ENCODE measurements at regions not wholly inside any gene's neighbourhood (a gene's known extent, or its start where the extent isn't known, plus 50 kb on each side); places are given as distances from the start of the nearest gene placed in this dataset.

DNA sequence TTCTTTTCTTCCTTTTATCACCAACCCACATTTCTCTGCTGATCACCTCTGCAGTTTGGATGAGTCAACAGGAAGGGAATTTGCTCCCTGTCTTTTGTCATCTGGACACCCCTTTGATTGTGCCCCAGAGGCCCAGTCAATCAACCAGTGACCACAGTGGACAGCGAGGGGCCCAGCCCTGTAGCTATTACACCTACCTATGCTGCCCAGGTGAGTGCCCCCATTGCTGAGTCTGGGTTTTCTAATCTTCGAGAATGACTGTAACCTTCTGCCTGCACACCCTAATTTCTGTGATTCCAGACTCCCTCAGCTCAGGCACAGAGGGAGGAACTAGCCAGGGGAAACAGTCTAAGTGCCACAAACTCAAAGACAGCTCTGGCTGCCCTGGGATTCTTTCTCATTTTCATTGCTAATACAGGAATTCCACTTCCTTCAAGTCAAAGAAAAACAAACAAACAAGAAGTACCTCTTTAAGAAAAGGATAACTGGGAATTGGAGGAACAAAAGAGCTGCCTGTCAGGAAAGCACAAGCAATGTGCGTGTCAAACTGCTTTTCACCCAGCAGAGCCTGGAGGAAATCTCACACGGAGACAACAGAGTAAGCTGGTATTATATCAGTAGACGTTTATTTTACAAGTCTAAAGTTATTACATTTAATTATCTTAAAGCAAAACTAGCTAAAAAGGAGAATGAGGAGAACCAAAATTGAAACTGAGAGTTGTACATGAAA is 311.1 kb downstream of the AJAP1 start:
- no peak for TF ChIP-seq EZH2 (IDR thresholded peaks at IDR 0.05; ENCODE audit: borderline replicate concordance, insufficient read depth, low read length, poor library complexity, severe bottlenecking)
- TF ChIP-seq, protein P1, sequence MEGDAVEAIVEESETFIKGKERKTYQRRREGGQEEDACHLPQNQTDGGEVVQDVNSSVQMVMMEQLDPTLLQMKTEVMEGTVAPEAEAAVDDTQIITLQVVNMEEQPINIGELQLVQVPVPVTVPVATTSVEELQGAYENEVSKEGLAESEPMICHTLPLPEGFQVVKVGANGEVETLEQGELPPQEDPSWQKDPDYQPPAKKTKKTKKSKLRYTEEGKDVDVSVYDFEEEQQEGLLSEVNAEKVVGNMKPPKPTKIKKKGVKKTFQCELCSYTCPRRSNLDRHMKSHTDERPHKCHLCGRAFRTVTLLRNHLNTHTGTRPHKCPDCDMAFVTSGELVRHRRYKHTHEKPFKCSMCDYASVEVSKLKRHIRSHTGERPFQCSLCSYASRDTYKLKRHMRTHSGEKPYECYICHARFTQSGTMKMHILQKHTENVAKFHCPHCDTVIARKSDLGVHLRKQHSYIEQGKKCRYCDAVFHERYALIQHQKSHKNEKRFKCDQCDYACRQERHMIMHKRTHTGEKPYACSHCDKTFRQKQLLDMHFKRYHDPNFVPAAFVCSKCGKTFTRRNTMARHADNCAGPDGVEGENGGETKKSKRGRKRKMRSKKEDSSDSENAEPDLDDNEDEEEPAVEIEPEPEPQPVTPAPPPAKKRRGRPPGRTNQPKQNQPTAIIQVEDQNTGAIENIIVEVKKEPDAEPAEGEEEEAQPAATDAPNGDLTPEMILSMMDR (IDR thresholded peaks at IDR 0.05; ENCODE audit: poor library complexity, severe bottlenecking), result no peak
- TF ChIP-seq, protein P2, sequence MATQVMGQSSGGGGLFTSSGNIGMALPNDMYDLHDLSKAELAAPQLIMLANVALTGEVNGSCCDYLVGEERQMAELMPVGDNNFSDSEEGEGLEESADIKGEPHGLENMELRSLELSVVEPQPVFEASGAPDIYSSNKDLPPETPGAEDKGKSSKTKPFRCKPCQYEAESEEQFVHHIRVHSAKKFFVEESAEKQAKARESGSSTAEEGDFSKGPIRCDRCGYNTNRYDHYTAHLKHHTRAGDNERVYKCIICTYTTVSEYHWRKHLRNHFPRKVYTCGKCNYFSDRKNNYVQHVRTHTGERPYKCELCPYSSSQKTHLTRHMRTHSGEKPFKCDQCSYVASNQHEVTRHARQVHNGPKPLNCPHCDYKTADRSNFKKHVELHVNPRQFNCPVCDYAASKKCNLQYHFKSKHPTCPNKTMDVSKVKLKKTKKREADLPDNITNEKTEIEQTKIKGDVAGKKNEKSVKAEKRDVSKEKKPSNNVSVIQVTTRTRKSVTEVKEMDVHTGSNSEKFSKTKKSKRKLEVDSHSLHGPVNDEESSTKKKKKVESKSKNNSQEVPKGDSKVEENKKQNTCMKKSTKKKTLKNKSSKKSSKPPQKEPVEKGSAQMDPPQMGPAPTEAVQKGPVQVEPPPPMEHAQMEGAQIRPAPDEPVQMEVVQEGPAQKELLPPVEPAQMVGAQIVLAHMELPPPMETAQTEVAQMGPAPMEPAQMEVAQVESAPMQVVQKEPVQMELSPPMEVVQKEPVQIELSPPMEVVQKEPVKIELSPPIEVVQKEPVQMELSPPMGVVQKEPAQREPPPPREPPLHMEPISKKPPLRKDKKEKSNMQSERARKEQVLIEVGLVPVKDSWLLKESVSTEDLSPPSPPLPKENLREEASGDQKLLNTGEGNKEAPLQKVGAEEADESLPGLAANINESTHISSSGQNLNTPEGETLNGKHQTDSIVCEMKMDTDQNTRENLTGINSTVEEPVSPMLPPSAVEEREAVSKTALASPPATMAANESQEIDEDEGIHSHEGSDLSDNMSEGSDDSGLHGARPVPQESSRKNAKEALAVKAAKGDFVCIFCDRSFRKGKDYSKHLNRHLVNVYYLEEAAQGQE (IDR thresholded peaks at IDR 0.05; ENCODE audit: borderline replicate concordance), result peak; percentile 36
- no peak for TF ChIP-seq POLR2AphosphoS5 (IDR thresholded peaks at IDR 0.05)
- TF ChIP-seq MXI1 (conservative IDR thresholded peaks at IDR 0.05; ENCODE audit: poor library complexity, severe bottlenecking), result no peak
- TF ChIP-seq EP300 (conservative IDR thresholded peaks at IDR 0.05; ENCODE audit: poor library complexity, severe bottlenecking), result no peak
